ENCODE measurements at regions not wholly inside any gene's neighbourhood (a gene's known extent, or its start where the extent isn't known, plus 50 kb on each side); places are given as distances from the start of the nearest gene placed in this dataset.

- 63 to 75% methylated on average over 2 of the region's 2 CpGs for WGBS, 2 donors (ENCODE audit: low coverage in 1 of 2)
- Histone ChIP-seq H3K4me3 (no peak overlapping the region), H3K9me3 (no peaks in the 10 kb centered on the region), H3K36me3 (no peaks in the 10 kb centered on the region), H3K27me3 (no peaks in the 10 kb centered on the region), H3K27ac (no peak overlapping the region), H3K4me1 (no peaks in the 10 kb centered on the region)
- no peak for ATAC-seq
- no peak for TF ChIP-seq POLR2A (IDR thresholded peaks at IDR 0.05)
- TF ChIP-seq POLR2AphosphoS5 (IDR thresholded peaks at IDR 0.05): no peak
- TF ChIP-seq EP300 (IDR thresholded peaks at IDR 0.05): no peak
- TF ChIP-seq, protein P1, sequence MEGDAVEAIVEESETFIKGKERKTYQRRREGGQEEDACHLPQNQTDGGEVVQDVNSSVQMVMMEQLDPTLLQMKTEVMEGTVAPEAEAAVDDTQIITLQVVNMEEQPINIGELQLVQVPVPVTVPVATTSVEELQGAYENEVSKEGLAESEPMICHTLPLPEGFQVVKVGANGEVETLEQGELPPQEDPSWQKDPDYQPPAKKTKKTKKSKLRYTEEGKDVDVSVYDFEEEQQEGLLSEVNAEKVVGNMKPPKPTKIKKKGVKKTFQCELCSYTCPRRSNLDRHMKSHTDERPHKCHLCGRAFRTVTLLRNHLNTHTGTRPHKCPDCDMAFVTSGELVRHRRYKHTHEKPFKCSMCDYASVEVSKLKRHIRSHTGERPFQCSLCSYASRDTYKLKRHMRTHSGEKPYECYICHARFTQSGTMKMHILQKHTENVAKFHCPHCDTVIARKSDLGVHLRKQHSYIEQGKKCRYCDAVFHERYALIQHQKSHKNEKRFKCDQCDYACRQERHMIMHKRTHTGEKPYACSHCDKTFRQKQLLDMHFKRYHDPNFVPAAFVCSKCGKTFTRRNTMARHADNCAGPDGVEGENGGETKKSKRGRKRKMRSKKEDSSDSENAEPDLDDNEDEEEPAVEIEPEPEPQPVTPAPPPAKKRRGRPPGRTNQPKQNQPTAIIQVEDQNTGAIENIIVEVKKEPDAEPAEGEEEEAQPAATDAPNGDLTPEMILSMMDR (IDR thresholded peaks at IDR 0.05): no peak
These were observed 883.3 kb upstream of the TMPRSS15 start for GRCh38 chr21:19286876-19287275.

DNA sequence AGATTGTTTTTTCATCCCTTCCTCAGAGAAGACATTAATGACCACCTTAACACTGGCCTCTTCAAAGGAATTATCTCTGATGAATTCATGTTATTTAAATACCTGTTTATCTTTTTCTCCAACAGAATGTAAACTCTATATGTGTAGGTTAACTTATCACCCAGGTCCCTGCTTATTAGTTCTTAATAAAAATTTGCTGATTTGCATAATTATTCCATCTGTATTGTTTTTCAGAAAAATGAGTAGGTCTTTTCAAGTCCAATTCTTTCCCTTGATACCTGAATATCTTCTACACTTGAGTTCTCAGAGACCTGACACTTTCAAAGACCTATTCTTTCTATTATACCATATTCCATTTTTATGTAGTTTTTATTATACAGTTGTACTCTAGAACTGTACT lies 886.7 kb upstream of the TMPRSS15 start:
- Histone ChIP-seq H3K9me3 (no peaks in the 10 kb centered on the region), H3K4me3 (no peak overlapping the region), H3K4me1 (no peaks in the 10 kb centered on the region), H3K27me3 (no peaks in the 10 kb centered on the region), H3K36me3 (no peaks in the 10 kb centered on the region), H3K27ac (no peak overlapping the region)
- no peak for ATAC-seq
- TF ChIP-seq EP300 (IDR thresholded peaks at IDR 0.05) (no peak), POLR2A (IDR thresholded peaks at IDR 0.05) (no peak), POLR2AphosphoS5 (IDR thresholded peaks at IDR 0.05) (no peak)
- TF ChIP-seq, protein P1 (IDR thresholded peaks at IDR 0.05): no peak

DNA sequence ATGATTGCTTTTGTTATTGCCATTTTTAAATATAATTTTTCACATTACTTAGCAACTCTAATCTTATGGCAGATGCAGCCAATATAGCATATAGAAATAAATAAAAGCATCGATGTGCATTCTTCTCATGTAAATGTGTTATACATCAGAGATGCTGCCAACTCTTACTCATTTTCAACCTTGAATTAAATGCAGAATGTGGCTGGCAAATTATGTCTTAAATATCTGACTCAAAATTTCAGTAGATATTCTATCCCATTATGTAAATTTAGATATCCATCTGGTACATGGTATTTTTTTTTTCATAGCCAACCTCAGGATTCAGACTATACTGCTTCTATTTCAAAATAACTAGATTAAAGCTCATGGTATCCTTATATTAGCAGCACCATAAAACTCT lies 916.7 kb upstream of the TMPRSS15 start:
- no peak overlapping the region for H3K27ac ChIP-seq
- 55 to 77% methylated on average over 1 of the region's 1 CpG for WGBS, 2 donors (ENCODE audit: low coverage in 1 of 2)
- H3K9me3 ChIP-seq: no peaks in the 10 kb centered on the region
- H3K4me3 ChIP-seq: no peak overlapping the region
- H3K27me3 ChIP-seq: no peaks in the 10 kb centered on the region
- ATAC-seq: no peak
- no peaks in the 10 kb centered on the region for H3K36me3 ChIP-seq
- H3K4me1 ChIP-seq: no peaks in the 10 kb centered on the region
- no peak for TF ChIP-seq POLR2A (IDR thresholded peaks at IDR 0.05)
- TF ChIP-seq, protein P1 (IDR thresholded peaks at IDR 0.05): no peak
- TF ChIP-seq EP300 (IDR thresholded peaks at IDR 0.05): no peak
- TF ChIP-seq POLR2AphosphoS5 (IDR thresholded peaks at IDR 0.05): no peak

DNA sequence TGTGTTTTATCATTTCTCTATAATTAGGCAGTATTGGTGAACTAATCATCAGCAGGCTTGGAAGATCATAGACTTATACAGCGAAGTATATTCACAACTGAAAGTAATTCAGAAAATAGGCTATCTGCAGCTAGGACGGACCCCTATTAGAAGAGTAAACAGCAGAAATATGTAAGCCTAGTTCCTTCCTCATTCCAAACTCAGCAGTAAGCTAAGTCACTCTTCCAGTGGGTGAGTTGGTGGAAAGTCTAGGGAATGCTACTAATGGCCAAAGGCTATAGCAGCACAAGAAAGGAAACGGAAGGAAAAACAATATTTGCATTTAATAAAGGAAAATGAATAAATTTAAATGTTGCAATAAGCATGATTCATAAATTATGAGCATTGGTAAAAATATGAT lies 918.1 kb upstream of the TMPRSS15 start:
- Histone ChIP-seq H3K9me3 (no peaks in the 10 kb centered on the region), H3K27me3 (no peaks in the 10 kb centered on the region), H3K36me3 (no peaks in the 10 kb centered on the region), H3K27ac (no peak overlapping the region), H3K4me1 (no peaks in the 10 kb centered on the region), H3K4me3 (no peak overlapping the region)
- TF ChIP-seq EP300 (IDR thresholded peaks at IDR 0.05) (no peak), POLR2AphosphoS5 (IDR thresholded peaks at IDR 0.05) (no peak), POLR2A (IDR thresholded peaks at IDR 0.05) (no peak)
- TF ChIP-seq, protein P1 (IDR thresholded peaks at IDR 0.05): no peak
- no peak for ATAC-seq
- WGBS, 2 donors (ENCODE audit: low coverage in 1 of 2): 71 to 73% methylated on average over 3 of the region's 3 CpGs

- Histone ChIP-seq H3K9me3 (no peaks in the 10 kb centered on the region), H3K36me3 (no peaks in the 10 kb centered on the region), H3K4me3 (no peak overlapping the region), H3K27ac (no peak overlapping the region), H3K27me3 (no peaks in the 10 kb centered on the region), H3K4me1 (no peaks in the 10 kb centered on the region)
- 16 to 45% methylated on average over 1 of the region's 1 CpG for WGBS, 2 donors (ENCODE audit: low coverage in 1 of 2)
- TF ChIP-seq POLR2A (IDR thresholded peaks at IDR 0.05) (no peak), POLR2AphosphoS5 (IDR thresholded peaks at IDR 0.05) (no peak), EP300 (IDR thresholded peaks at IDR 0.05) (no peak)
- TF ChIP-seq, protein P1 (IDR thresholded peaks at IDR 0.05): no peak
- no peak for ATAC-seq
These were observed 918.8 kb upstream of the TMPRSS15 start for GRCh38 chr21:19322360-19322759.

All from gastroesophageal sphincter (tissue), 4 donors.